GM18520 (cell line): ENCODE measurements at regions not wholly inside any gene's neighbourhood (a gene's known extent, or its start where the extent isn't known, plus 50 kb on each side); places are given as distances from the start of the nearest gene placed in this dataset.

Source experiments
- ATAC-seq: cut with Tn5 transposase; IDR thresholded peaks from one replicate; pipeline ENCODE4 v1.9.1; 2021; ENCODE audit not compliant: unreplicated experiment

DNA sequence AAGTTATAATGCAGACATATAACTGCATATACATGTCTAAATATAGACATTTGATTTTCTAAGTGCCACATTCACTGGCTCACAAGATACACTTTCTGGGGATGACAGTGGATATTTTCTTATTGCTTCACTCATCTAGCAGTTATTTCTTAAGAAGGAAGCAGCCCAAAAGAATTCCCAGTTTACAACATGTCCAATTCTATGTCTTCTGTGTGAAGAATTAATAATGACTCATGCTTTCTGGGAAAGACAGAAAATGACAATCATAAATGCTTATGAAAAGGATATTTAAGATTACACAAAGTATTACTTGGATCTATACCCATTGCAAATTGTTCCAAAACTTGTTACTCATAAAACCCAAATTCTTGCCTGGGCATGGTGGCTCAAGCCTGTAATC is 543.4 kb downstream of the SUCLA2 start:
- ATAC-seq: no peak

GRCh38 chr13:47455626-47456025 is 545.4 kb downstream of the SUCLA2 start:
- ATAC-seq: no peak

- ATAC-seq: no peak
Observed at GRCh38 chr13:47454986-47455385, 546.1 kb downstream of the SUCLA2 start.

- no peak for ATAC-seq
Observed at GRCh38 chr13:47437406-47437805, 540.6 kb upstream of the HTR2A start.

DNA sequence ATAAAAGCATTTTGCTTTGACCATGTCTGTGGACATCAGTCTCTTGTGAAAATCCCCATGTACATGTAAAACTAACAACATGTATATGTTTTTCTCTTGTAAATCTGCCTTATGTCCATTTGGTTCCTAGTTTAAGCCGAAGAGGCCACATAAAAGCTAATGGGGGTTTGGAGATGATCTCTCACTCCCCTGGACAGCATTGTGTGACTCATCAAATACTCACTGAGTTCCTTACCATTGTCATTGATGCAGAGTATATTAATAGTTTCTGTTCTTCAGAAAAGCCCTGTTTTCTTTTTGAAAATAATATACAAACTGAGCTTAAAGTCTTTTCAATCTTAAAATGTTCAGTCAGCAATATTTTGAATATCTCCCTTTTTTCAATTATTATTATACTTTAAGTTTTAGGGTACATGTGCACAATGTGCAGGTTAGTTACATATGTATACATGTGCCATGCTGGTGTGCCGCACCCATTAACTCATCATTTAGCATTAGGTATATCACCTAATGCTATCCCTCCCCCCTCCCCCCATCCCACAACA is 536.7 kb upstream of the HTR2A start:
- no peak for ATAC-seq

DNA sequence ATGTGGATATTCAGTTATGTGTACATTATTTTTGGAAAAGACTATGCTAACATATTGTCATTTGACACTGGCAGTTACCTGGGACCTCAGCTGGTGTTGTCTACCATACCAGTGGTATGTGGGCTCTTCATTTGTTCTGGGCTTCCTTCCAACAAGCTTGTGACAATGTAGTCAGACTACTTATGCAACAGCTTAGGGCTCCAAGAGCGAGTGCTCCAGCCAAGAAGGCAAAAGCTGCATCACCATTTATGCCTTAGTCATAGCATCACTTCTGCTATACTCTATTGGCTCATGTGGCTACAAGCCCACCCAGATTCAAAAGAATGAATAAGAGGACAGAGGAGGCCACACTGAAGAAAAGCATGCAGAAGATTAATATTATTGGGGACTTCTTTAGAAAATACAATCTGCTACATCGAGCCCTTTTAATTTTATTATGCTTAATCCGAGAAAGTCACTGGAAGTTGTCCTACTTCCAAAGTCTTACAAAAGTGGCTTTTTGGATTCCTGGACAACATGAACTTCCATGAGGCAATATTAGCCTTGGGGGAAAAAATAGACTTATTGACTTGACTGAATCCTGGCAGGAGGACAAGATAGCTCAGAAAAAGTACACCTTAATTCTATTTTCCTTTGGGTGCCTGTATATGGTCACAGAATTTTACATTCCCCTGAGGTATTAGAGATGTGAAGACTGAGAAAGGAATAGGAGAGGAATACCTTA is 529.4 kb upstream of the HTR2A start:
- no peak for ATAC-seq

- ATAC-seq: no peak
Observed at GRCh38 chr13:47421525-47421924, 524.7 kb upstream of the HTR2A start.

DNA sequence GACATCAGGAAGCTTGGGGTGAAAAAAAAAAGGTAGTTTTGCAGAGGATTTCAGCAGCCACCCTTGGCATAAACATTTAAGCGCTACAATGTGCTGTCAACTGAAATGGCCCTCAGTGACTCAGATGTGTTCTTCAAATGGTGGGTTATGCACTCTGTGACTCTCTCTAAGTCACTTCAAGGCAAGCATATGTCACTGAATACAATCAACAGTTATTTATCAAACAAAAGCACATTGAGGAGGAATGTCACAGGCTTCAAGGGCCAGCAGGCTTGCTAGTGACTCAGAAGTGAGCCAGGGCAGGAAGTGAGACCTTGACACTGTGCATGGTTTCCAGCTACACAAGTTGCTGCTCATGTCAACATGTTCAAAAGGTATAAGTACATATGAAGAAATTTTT is 523.7 kb upstream of the HTR2A start:
- ATAC-seq: no peak

DNA sequence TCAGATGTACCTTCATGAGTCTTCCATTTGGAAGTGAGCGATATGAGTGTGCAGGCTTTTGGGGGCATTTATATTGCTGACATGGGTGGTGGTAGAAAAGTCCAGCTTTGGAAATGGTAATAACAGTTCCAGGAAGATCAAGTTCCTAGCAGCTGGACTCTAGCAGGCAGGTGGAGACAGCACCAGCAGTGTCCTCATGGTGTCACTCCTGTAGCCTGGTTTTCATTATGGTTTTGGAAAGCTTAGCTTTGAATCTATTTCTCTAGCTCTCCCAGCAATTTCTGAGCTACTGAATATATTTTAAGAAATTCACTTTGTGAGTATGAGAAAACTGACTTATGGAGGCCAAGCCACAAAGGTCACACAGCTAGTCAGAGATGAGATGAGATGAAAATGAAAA is 523.2 kb upstream of the HTR2A start:
- ATAC-seq: no peak

- ATAC-seq: no peak
Observed at GRCh38 chr13:47418206-47418920, 521.5 kb upstream of the HTR2A start.

- ATAC-seq: no peak
Observed at GRCh38 chr13:47417485-47417884, 520.6 kb upstream of the HTR2A start.

- no peak for ATAC-seq
Observed at GRCh38 chr13:47415048-47415447, 518.2 kb upstream of the HTR2A start.

DNA sequence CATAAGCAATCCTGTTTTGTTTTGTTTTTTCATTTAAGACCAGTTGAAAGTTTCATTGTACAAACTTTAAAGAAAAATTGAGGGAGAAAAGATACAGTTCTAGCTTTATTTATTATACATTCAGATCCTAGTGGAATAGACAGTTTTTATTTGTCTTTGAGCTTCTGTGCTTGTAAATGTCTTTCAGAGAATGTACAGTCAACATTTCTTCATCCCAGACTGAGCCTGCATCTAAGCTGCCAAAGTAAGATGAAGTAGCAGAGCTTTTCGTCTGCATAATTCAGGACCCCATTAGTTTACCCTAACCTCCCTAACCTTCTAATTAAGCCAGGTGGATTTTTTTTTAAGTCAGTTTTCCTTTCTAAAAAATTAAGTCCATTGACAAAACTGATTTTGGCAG is 516.7 kb upstream of the HTR2A start:
- no peak for ATAC-seq

- no peak for ATAC-seq
Observed at GRCh38 chr13:47413112-47413511, 516.3 kb upstream of the HTR2A start.

DNA sequence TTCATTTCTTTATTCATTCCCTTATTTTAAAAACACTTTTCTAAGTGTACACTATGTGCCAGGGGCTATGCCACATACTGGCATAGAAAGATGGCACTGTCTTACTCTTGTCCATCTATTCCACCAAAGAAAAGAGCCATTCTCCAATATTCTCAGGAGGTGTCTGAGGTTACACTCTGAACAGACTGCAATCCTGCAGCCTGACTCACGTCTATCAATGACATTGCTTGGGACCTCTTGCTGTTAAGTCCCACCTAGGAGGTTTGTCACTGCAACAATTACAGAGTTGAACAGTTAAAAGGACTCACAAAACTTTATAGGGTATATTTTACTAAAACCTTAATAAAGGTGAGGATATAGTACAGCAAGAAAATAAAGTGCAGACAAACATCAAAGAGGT is 512.9 kb upstream of the HTR2A start:
- ATAC-seq: no peak

DNA sequence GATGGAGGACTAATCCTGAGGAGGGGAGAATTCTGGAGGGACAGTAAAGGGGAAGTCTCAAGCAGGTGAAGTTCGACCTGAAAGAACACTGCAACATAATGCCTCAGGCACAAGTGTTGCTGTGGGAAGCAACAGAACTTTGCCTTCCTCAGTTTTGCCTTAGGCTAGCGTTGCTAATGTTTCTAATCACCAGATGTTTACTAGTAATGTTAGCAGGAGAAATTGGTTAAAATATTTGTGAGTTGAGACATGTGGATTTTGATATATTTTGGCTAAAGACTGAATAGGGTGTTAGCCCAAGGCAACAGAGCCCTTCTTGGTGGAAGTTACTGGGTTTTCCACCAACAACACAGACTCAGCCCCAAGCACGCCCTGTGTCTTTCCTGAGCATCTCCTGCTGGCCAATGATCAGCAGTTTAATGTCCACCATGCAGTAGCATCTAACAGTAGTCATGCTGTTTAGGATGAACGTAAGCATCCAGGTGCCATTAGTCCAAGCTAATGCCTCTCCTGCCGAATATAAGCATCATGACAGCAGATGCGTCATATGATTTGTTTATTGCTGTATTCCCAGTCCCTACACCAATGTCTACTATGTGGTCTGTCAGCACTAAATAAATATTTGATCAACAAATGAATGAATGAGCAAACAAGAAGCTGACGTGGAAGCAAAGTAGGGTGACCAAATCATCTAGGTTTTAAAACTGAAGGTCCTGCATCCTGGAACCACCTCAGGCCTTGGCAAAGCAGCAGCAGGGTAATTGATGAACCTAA is 511.9 kb upstream of the HTR2A start:
- ATAC-seq: no peak

- ATAC-seq: no peak
Observed at GRCh38 chr13:47407808-47408207, 511.0 kb upstream of the HTR2A start.

- ATAC-seq: no peak
Observed at GRCh38 chr13:47399599-47399998, 502.7 kb upstream of the HTR2A start.

GRCh38 chr13:47397739-47398138 is 500.9 kb upstream of the HTR2A start:
- ATAC-seq: no peak

- ATAC-seq: no peak
Observed at GRCh38 chr13:47396915-47397314, 500.1 kb upstream of the HTR2A start.

GRCh38 chr13:47374741-47375140 is 477.9 kb upstream of the HTR2A start:
- ATAC-seq: no peak

- no peak for ATAC-seq
Observed at GRCh38 chr13:47372751-47373150, 475.9 kb upstream of the HTR2A start.
